WTC11 (cell line): ENCODE measurements at regions not wholly inside any gene's neighbourhood (a gene's known extent, or its start where the extent isn't known, plus 50 kb on each side); places are given as distances from the start of the nearest gene placed in this dataset.

Experiments used
- ATAC-seq: fragments of 200-7000 bp; cut with Tn5 transposase; 2 replicates; pipeline ENCODE4 v1.10.0; 2021; ENCODE audit warnings: mild to moderate bottlenecking, moderate library complexity
- CTCF ChIA-PET: fragments of 300-600 bp; sonication (Branson Sonifier 250); formaldehyde crosslinking; loops from one replicate; lab custom pipeline; 2021; ENCODE audit warnings: antibody characterized with exemption; lab: Charles Lee
- POLR2A ChIA-PET: fragments of 350-600 bp; sonication (Branson Sonifier 250); formaldehyde crosslinking; loops from one replicate; lab custom pipeline; 2021; ENCODE audit warnings: antibody characterized with exemption; lab: Charles Lee
- DNase-seq: peaks from one replicate; pipeline ENCODE4 v3.0.0; 2021; ENCODE audit warnings: low spot score
- H3K27ac Mint-ChIP-seq: 2 replicates; pipeline ENCODE4 v1.8.0; 2021; ENCODE audit warnings: mixed read lengths
- H3K27me3 Mint-ChIP-seq: 2 replicates; pipeline ENCODE4 v1.8.0; 2021; ENCODE audit warnings: low read depth, mild to moderate bottlenecking, moderate library complexity, mixed read lengths
- H3K36me3 Mint-ChIP-seq: 2 replicates; pipeline ENCODE4 v1.8.0; 2021; ENCODE audit warnings: mixed read lengths
- H3K4me1 Mint-ChIP-seq: 2 replicates; pipeline ENCODE4 v1.8.0; 2022; ENCODE audit warnings: mixed read lengths
- H3K4me3 Mint-ChIP-seq: 2 replicates; pipeline ENCODE4 v1.8.0; 2021; ENCODE audit warnings: mild to moderate bottlenecking, moderate library complexity, mixed read lengths
- H3K9me3 Mint-ChIP-seq: 2 replicates; pipeline ENCODE4 v1.8.0; 2021; ENCODE audit warnings: mixed read lengths
- AR ChIP-seq: fragments of 250-450 bp; sonication (Bioruptor Pico); IDR thresholded peaks from 2 replicates; pipeline ENCODE4 v1.9.0; 2021; ENCODE audit warnings: mild to moderate bottlenecking
- ATF1 ChIP-seq: sonication (generic); formaldehyde crosslinking; IDR thresholded peaks from 2 replicates; pipeline ENCODE4 v1.8.1; 2023; ENCODE audit warnings: mild to moderate bottlenecking, moderate library complexity, missing genetic modification reagents
- CDX4 ChIP-seq: fragments of 250-450 bp; sonication (Bioruptor Pico); IDR thresholded peaks from 2 replicates; pipeline ENCODE4 v1.9.0; 2021; ENCODE audit warnings: moderate library complexity, mild to moderate bottlenecking, inconsistent platforms, borderline replicate concordance
- MYBL2 ChIP-seq: sonication (generic); formaldehyde crosslinking; IDR thresholded peaks from 2 replicates; pipeline ENCODE4 v1.8.1; 2023; ENCODE audit warnings: mild to moderate bottlenecking, moderate library complexity, missing genetic modification reagents
- SMAD3 ChIP-seq: sonication (generic); formaldehyde crosslinking; IDR thresholded peaks from 2 replicates; pipeline ENCODE4 v1.8.0; 2022; ENCODE audit warnings: missing genetic modification reagents, mild to moderate bottlenecking, borderline replicate concordance
- ZNF219 ChIP-seq: sonication (generic); formaldehyde crosslinking; IDR thresholded peaks from 2 replicates; pipeline ENCODE4 v1.8.0; 2023; ENCODE audit warnings: missing genetic modification reagents, mild to moderate bottlenecking, borderline replicate concordance
- ZNF263 ChIP-seq: sonication (generic); formaldehyde crosslinking; IDR thresholded peaks from 2 replicates; pipeline ENCODE4 v1.8.1; 2022; ENCODE audit warnings: low read depth, mild to moderate bottlenecking, moderate library complexity, missing genetic modification reagents
- ZNF425 ChIP-seq: fragments of 250-450 bp; sonication (Bioruptor Pico); conservative IDR thresholded peaks from 2 replicates; pipeline ENCODE4 v1.9.0; 2021; ENCODE audit warnings: mild to moderate bottlenecking
- ZNF671 ChIP-seq: fragments of 250-450 bp; sonication (Bioruptor Pico); IDR thresholded peaks from 2 replicates; pipeline ENCODE4 v1.8.0; 2021; ENCODE audit warnings: mild to moderate bottlenecking
- TF ChIP-seq, protein P1 (sequence below): sonication (generic); formaldehyde crosslinking; conservative IDR thresholded peaks from 2 replicates; pipeline ENCODE4 v1.8.1; 2023; ENCODE audit warnings: mild to moderate bottlenecking, low read depth, missing genetic modification reagents, moderate library complexity
- TF ChIP-seq, protein P2 (sequence below): sonication (generic); formaldehyde crosslinking; IDR thresholded peaks from 2 replicates; pipeline ENCODE4 v1.8.1; 2022; ENCODE audit warnings: mild to moderate bottlenecking, missing genetic modification reagents, moderate library complexity, borderline replicate concordance
- TF ChIP-seq, protein P3 (sequence below): sonication (generic); formaldehyde crosslinking; IDR thresholded peaks from 2 replicates; pipeline ENCODE4 v1.8.0; 2022; ENCODE audit warnings: mild to moderate bottlenecking, missing genetic modification reagents
- TF ChIP-seq, protein P4 (sequence below): sonication (generic); formaldehyde crosslinking; IDR thresholded peaks from 2 replicates; pipeline ENCODE4 v1.8.0; 2023; ENCODE audit warnings: missing genetic modification reagents
- TF ChIP-seq, protein P5 (sequence below): sonication (generic); formaldehyde crosslinking; IDR thresholded peaks from 2 replicates; pipeline ENCODE4 v1.8.1; 2022; ENCODE audit warnings: low read depth, mild to moderate bottlenecking, moderate library complexity, missing genetic modification reagents, borderline replicate concordance

DNA sequence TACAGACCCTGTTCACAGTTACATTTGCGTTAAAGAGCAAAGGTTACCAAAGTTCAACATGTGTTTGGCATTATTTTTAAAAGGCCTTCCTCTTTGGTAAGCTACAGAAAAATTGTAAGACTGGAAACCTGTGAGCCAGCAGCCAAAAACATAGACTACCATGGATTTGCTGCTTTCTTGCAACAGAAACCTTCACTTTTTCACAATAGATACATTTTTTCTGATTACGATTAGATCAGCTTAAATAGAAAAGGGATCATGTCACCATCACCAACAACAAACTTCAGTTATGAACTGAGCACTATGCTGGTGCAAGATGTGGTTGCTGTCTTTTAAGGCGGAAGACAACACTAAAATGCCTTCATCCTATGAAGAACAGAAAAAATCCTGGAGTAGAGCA is 112.3 kb upstream of the MARCKS start (continued):
- TF ChIP-seq AR (CRISPR knock-in tag) (no peak), ZNF263 (CRISPR knock-in tag) (no peak), ZNF219 (CRISPR knock-in tag) (no peak), CDX4 (CRISPR knock-in tag) (no peak), ZNF425 (CRISPR knock-in tag) (no peak), SMAD3 (CRISPR knock-in tag) (no peak), ATF1 (no peak)
- TF ChIP-seq, protein P1, sequence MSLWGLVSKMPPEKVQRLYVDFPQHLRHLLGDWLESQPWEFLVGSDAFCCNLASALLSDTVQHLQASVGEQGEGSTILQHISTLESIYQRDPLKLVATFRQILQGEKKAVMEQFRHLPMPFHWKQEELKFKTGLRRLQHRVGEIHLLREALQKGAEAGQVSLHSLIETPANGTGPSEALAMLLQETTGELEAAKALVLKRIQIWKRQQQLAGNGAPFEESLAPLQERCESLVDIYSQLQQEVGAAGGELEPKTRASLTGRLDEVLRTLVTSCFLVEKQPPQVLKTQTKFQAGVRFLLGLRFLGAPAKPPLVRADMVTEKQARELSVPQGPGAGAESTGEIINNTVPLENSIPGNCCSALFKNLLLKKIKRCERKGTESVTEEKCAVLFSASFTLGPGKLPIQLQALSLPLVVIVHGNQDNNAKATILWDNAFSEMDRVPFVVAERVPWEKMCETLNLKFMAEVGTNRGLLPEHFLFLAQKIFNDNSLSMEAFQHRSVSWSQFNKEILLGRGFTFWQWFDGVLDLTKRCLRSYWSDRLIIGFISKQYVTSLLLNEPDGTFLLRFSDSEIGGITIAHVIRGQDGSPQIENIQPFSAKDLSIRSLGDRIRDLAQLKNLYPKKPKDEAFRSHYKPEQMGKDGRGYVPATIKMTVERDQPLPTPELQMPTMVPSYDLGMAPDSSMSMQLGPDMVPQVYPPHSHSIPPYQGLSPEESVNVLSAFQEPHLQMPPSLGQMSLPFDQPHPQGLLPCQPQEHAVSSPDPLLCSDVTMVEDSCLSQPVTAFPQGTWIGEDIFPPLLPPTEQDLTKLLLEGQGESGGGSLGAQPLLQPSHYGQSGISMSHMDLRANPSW (CRISPR knock-in tag), result no peak
- TF ChIP-seq, protein P2, sequence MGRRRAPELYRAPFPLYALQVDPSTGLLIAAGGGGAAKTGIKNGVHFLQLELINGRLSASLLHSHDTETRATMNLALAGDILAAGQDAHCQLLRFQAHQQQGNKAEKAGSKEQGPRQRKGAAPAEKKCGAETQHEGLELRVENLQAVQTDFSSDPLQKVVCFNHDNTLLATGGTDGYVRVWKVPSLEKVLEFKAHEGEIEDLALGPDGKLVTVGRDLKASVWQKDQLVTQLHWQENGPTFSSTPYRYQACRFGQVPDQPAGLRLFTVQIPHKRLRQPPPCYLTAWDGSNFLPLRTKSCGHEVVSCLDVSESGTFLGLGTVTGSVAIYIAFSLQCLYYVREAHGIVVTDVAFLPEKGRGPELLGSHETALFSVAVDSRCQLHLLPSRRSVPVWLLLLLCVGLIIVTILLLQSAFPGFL (CRISPR knock-in tag), result no peak
- TF ChIP-seq, protein P3, sequence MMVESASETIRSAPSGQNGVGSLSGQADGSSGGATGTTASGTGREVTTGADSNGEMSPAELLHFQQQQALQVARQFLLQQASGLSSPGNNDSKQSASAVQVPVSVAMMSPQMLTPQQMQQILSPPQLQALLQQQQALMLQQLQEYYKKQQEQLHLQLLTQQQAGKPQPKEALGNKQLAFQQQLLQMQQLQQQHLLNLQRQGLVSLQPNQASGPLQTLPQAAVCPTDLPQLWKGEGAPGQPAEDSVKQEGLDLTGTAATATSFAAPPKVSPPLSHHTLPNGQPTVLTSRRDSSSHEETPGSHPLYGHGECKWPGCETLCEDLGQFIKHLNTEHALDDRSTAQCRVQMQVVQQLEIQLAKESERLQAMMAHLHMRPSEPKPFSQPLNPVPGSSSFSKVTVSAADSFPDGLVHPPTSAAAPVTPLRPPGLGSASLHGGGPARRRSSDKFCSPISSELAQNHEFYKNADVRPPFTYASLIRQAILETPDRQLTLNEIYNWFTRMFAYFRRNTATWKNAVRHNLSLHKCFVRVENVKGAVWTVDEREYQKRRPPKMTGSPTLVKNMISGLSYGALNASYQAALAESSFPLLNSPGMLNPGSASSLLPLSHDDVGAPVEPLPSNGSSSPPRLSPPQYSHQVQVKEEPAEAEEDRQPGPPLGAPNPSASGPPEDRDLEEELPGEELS (CRISPR knock-in tag), result no peak
- TF ChIP-seq, protein P4, sequence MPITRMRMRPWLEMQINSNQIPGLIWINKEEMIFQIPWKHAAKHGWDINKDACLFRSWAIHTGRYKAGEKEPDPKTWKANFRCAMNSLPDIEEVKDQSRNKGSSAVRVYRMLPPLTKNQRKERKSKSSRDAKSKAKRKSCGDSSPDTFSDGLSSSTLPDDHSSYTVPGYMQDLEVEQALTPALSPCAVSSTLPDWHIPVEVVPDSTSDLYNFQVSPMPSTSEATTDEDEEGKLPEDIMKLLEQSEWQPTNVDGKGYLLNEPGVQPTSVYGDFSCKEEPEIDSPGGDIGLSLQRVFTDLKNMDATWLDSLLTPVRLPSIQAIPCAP (CRISPR knock-in tag), result no peak

DNA sequence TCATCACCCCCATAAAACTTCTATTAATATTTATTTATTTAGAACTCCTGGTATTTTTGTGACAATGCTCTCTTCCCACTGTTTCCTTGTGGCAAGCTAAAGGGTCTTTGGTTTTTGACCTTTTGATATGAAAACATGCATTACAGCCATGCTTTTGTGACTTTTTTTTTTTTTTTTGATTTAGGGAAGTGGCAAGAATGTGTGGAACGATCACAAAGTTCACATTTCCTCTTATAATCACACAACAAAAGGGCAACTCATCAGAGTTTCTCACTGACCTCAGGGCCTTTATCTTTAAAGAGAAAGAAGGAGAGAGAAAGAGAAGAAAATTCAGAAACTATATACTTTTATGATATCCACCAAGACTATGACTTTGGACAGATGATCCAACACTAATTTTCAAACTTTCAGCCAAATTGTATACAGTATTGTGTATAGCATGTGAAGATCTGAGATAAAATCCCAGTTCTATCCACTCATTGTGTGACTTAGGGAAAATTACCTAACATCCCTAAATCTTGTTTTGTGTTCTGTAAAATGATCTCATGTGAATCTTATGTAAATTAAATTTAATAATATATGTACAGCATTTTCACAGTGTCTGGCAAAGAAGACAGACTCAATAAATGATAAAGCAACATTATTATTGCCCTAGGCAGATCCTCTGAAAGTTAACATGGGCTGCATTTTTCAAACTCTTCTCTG is 106.8 kb upstream of the MARCKS start:
- ATAC-seq, result no peak
- Mint-ChIP-seq H3K9me3 (no peaks in the 10 kb centered on the region), H3K4me1 (no peaks in the 10 kb centered on the region), H3K27ac (no peak overlapping the region), H3K36me3 (no peaks in the 10 kb centered on the region), H3K4me3 (no peak overlapping the region), H3K27me3 (no peaks in the 10 kb centered on the region; the same call in 1 of the 2 replicates)
- DNase-seq, result no peak
- ChIA-PET POLR2A (no interaction called here), CTCF (no interaction called here)
- TF ChIP-seq, protein P5, sequence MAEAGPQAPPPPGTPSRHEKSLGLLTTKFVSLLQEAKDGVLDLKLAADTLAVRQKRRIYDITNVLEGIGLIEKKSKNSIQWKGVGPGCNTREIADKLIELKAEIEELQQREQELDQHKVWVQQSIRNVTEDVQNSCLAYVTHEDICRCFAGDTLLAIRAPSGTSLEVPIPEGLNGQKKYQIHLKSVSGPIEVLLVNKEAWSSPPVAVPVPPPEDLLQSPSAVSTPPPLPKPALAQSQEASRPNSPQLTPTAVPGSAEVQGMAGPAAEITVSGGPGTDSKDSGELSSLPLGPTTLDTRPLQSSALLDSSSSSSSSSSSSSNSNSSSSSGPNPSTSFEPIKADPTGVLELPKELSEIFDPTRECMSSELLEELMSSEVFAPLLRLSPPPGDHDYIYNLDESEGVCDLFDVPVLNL (CRISPR knock-in tag), result no peak
- TF ChIP-seq MYBL2 (CRISPR knock-in tag), result no peak
- no peak for TF ChIP-seq ZNF671 (CRISPR knock-in tag)
